Chondrocyte (in vitro differentiated cells): ENCODE measurements at regions not wholly inside any gene's neighbourhood (a gene's known extent, or its start where the extent isn't known, plus 50 kb on each side); places are given as distances from the start of the nearest gene placed in this dataset.

Source experiments
- DNase-seq: peaks from one replicate; pipeline ENCODE4 v3.0.0; 2021; ENCODE audit warnings: mixed read lengths, low spot score
- H3K27ac Mint-ChIP-seq: one replicate; pipeline ENCODE4 v1.8.0; 2021; ENCODE audit warnings: mild to moderate bottlenecking, moderate library complexity, mixed read lengths; ENCODE audit not compliant: unreplicated experiment
- H3K27me3 Mint-ChIP-seq: 2 replicates; pipeline ENCODE4 v1.8.0; 2021; ENCODE audit warnings: low read depth, mixed read lengths
- H3K36me3 Mint-ChIP-seq: 2 replicates; pipeline ENCODE4 v1.8.0; 2021; ENCODE audit warnings: low read depth, mixed read lengths
- H3K4me1 Mint-ChIP-seq: 2 replicates; pipeline ENCODE4 v1.8.0; 2021; ENCODE audit warnings: low read depth, mild to moderate bottlenecking, mixed read lengths
- H3K4me3 Mint-ChIP-seq: one replicate; pipeline ENCODE4 v1.8.0; 2021; ENCODE audit warnings: mild to moderate bottlenecking, moderate library complexity, mixed read lengths; ENCODE audit not compliant: unreplicated experiment
- H3K9me3 Mint-ChIP-seq: 2 replicates; pipeline ENCODE4 v1.8.0; 2021; ENCODE audit warnings: low read depth, mixed read lengths
- CTCF ChIP-seq: fragments of 200-600 bp; sonication (generic); IDR thresholded peaks from 2 replicates; pipeline ENCODE4 v1.5.0; 2021; ENCODE audit warnings: antibody characterized with exemption, mild to moderate bottlenecking, moderate library complexity

- H3K27ac Mint-ChIP-seq = no peak overlapping the region
- no peak overlapping the region for H3K4me3 Mint-ChIP-seq
- H3K36me3 Mint-ChIP-seq = no peaks in the 10 kb centered on the region
- H3K4me1 Mint-ChIP-seq = no peaks in the 10 kb centered on the region
- TF ChIP-seq CTCF = no peak
- DNase-seq = no peak
- H3K9me3 Mint-ChIP-seq = no peaks in the 10 kb centered on the region
- peaks cover 72% of the 10 kb centered on the region for H3K27me3 Mint-ChIP-seq
Measured at GRCh38 chr16:86244936-86245335, 265.4 kb upstream of the FOXF1 start.

GRCh38 chr16:86245351-86245750 is 265.0 kb upstream of the FOXF1 start:
- Mint-ChIP-seq H3K9me3 (no peaks in the 10 kb centered on the region), H3K4me1 (no peaks in the 10 kb centered on the region), H3K27ac (no peak overlapping the region), H3K36me3 (no peaks in the 10 kb centered on the region), H3K27me3 (peaks cover 71% of the 10 kb centered on the region), H3K4me3 (no peak overlapping the region)
- no peak for DNase-seq
- TF ChIP-seq CTCF = no peak

DNA sequence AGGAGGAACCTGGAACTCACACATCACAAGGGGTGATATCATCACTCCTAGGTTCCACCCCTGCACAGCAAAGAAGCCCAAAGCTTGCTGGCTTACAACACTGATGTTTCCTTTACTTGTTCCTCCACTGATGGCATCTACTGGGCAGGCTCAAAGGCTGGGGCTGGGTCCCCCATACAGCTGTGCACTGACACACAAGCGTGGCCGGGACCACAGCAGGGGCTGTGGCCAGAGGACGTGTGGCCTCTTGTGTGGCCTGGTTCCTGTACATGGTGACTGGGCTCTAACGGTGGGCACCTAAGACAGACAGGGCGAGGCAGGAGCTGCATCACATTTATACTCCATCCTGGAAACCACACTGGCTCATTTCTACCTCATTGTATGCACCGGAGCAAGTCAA is 264.4 kb upstream of the FOXF1 start:
- no peaks in the 10 kb centered on the region for H3K4me1 Mint-ChIP-seq
- no peak overlapping the region for H3K27ac Mint-ChIP-seq
- H3K9me3 Mint-ChIP-seq = no peaks in the 10 kb centered on the region
- DNase-seq = no peak
- H3K27me3 Mint-ChIP-seq = peaks cover 66% of the 10 kb centered on the region
- no peak for TF ChIP-seq CTCF
- H3K4me3 Mint-ChIP-seq = no peak overlapping the region
- H3K36me3 Mint-ChIP-seq = no peaks in the 10 kb centered on the region

GRCh38 chr16:86248310-86248905 is 261.9 kb upstream of the FOXF1 start:
- Mint-ChIP-seq H3K9me3 (no peaks in the 10 kb centered on the region), H3K4me1 (no peaks in the 10 kb centered on the region), H3K4me3 (no peak overlapping the region), H3K27ac (no peak overlapping the region), H3K27me3 (peaks cover 57% of the 10 kb centered on the region), H3K36me3 (no peaks in the 10 kb centered on the region)
- no peak for TF ChIP-seq CTCF
- DNase-seq = no peak

DNA sequence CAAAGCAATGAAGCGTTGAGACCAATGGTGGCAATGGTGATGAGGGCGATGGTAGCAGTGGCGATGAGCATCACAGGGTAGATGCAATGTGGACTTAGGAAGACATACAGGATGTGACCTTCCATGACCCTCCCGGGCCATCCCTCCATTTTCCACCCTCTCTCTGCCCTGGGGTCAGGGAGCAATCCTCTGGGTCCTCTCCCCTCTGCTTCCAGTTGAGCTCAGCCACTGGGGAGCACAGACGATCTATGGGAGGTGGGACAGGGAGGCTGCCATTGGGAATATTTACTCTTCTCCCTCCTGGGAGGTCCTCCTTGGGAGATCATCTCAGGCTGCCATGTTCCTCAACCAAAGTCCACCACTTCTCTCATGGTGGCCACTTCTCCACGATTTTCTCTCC is 260.7 kb upstream of the FOXF1 start:
- H3K4me1 Mint-ChIP-seq = no peaks in the 10 kb centered on the region
- H3K27me3 Mint-ChIP-seq = peaks cover 48% of the 10 kb centered on the region
- no peaks in the 10 kb centered on the region for H3K9me3 Mint-ChIP-seq
- TF ChIP-seq CTCF = no peak
- no peak overlapping the region for H3K4me3 Mint-ChIP-seq
- no peak for DNase-seq
- H3K36me3 Mint-ChIP-seq = no peaks in the 10 kb centered on the region
- H3K27ac Mint-ChIP-seq = no peak overlapping the region
